GM12878 (cell line): ENCODE measurements at regions not wholly inside any gene's neighbourhood (a gene's known extent, or its start where the extent isn't known, plus 50 kb on each side); places are given as distances from the start of the nearest gene placed in this dataset.

Experiments used
- ATAC-seq: fragments of 200-7000 bp; cut with Tn5 transposase; 3 replicates; pipeline ENCODE4 v1.9.1; 2020; ENCODE audit warnings: mild to moderate bottlenecking, moderate library complexity
- BruUV-seq: library from RNA; stranded (reverse); fragments of 400-500 nt; replicated peaks from 2 replicates; lab custom pipeline; 2021; lab: Mats Ljungman, UMichigan
- CTCF ChIA-PET: fragments of 300-600 bp; sonication (Branson Sonifier 250); formaldehyde crosslinking; extraction: SDS; loops from one replicate; lab custom pipeline; 2021; ENCODE audit warnings: inconsistent platforms; lab: Yijun Ruan, JAX
- POLR2A ChIA-PET: fragments of 350-600 bp; formaldehyde crosslinking; extraction: SDS; loops from one replicate; lab custom pipeline; 2021; ENCODE audit warnings: inconsistent platforms; lab: Charles Lee
- RAD21 ChIA-PET: fragments of 300-600 bp; sonication (Branson Sonifier 250); formaldehyde crosslinking; loops from one replicate; lab custom pipeline; 2023; ENCODE audit warnings: antibody characterized with exemption; ENCODE audit not compliant: unreplicated experiment; lab: Charles Lee
- SMC1A ChIA-PET: fragments of 300-600 bp; sonication (Branson Sonifier 250); formaldehyde crosslinking; loops from one replicate; lab custom pipeline; 2023; ENCODE audit not compliant: unreplicated experiment, uncharacterized antibody; lab: Charles Lee
- DNase-seq: peaks from one replicate; pipeline ENCODE4 v3.0.0-alpha.2; 2011; ENCODE audit warnings: low read depth, low spot score
- FAIRE-seq: peaks from 3 replicates; lab custom pipeline; 2011; peaks lifted over from hg19 to GRCh38; lab: Jason Lieb, UNC
- H2AFZ ChIP-seq: 2 replicates; pipeline ENCODE4 v1.6.0; 2011; ENCODE audit warnings: low read depth, low read length, control low read depth; ENCODE audit not compliant: control insufficient read depth
- H3K27ac ChIP-seq: 2 replicates; pipeline ENCODE4 v1.5.1; 2011; ENCODE audit warnings: control low read depth; ENCODE audit not compliant: control insufficient read depth, insufficient read depth
- H3K27me3 ChIP-seq, 2 experiments: replicated peaks in 1 of 2; 2 replicates each; pipeline versions ENCODE4 v1.6.0 to v1.6.1; 2011; ENCODE audit warnings: low read length in 1 of 2; ENCODE audit not compliant: control insufficient read depth in 2 of 2, insufficient read depth in 2 of 2
- H3K36me3 ChIP-seq, 2 experiments: 2 replicates each; pipeline ENCODE4 v1.5.1; 2011; ENCODE audit warnings: low read length in 1 of 2; ENCODE audit not compliant: control insufficient read depth in 2 of 2, insufficient read depth in 2 of 2
- H3K4me1 ChIP-seq: 2 replicates; pipeline ENCODE4 v1.6.1; 2011; ENCODE audit warnings: mild to moderate bottlenecking, low read length, moderate library complexity, mixed read lengths; ENCODE audit not compliant: control insufficient read depth, insufficient read depth
- H3K4me2 ChIP-seq: 2 replicates; pipeline ENCODE4 v1.6.0; 2011; ENCODE audit warnings: control low read depth; ENCODE audit not compliant: control insufficient read depth, insufficient read depth
- H3K4me3 ChIP-seq: fragments of 200-600 bp; sonication (generic); 2 replicates; pipeline ENCODE4 v1.5.1; 2016
- H3K79me2 ChIP-seq: 2 replicates; pipeline ENCODE4 v1.6.0; 2011; ENCODE audit warnings: low read length; ENCODE audit not compliant: control insufficient read depth, insufficient read depth
- H3K9ac ChIP-seq: 2 replicates; pipeline ENCODE4 v1.8.0; 2011; ENCODE audit warnings: low read length, control low read depth, mixed read lengths; ENCODE audit not compliant: control insufficient read depth, insufficient read depth
- H3K9me3 ChIP-seq: replicated peaks from 3 replicates; pipeline ENCODE4 v1.5.1; 2011; ENCODE audit warnings: mild to moderate bottlenecking, low read length; ENCODE audit not compliant: control insufficient read depth, insufficient read depth
- H4K20me1 ChIP-seq: 2 replicates; pipeline ENCODE4 v1.6.0; 2011; ENCODE audit not compliant: control insufficient read depth, insufficient read depth
- BACH1 ChIP-seq: fragments of 450-650 bp; IDR thresholded peaks from 2 replicates; pipeline ENCODE4 v1.6.1; 2017; ENCODE audit warnings: mild to moderate bottlenecking, borderline replicate concordance
- CEBPB ChIP-seq, 2 experiments: fragments of 150-350 bp in 1 of 2; IDR thresholded peaks; 2 replicates each; pipeline ENCODE4 v1.6.1; 2012 to 2014; ENCODE audit warnings: low read depth in 2 of 2, low read length in 2 of 2, borderline replicate concordance in 1 of 2, inconsistent platforms in 1 of 2
- ESRRA ChIP-seq: IDR thresholded peaks from 2 replicates; pipeline ENCODE4 v1.6.1; 2012; ENCODE audit warnings: mild to moderate bottlenecking, low read length, improper control_type of control experiment
- GABPA ChIP-seq: IDR thresholded peaks from 2 replicates; pipeline ENCODE4 v1.6.1; 2014; ENCODE audit warnings: antibody characterized with exemption, low read depth, mild to moderate bottlenecking, inconsistent platforms
- HDAC6 ChIP-seq: fragments of 200-600 bp; sonication (generic); IDR thresholded peaks from one replicate; pipeline ENCODE4 v1.8.0; 2017; ENCODE audit warnings: antibody characterized with exemption; ENCODE audit not compliant: unreplicated experiment
- JUND ChIP-seq: IDR thresholded peaks from 2 replicates; pipeline ENCODE4 v1.6.1; 2012; ENCODE audit warnings: low read depth, mild to moderate bottlenecking, low read length, improper control_type of control experiment, moderate library complexity
- MYB ChIP-seq: fragments of 150-350 bp; IDR thresholded peaks from 2 replicates; pipeline ENCODE4 v1.6.1; 2014; ENCODE audit warnings: mild to moderate bottlenecking, low read depth, low read length, borderline replicate concordance
- NR2F1 ChIP-seq: fragments of 450-650 bp; conservative IDR thresholded peaks from 2 replicates; pipeline ENCODE4 v1.6.1; 2017; ENCODE audit warnings: mild to moderate bottlenecking
- POLR2AphosphoS5 ChIP-seq: IDR thresholded peaks from 2 replicates; pipeline ENCODE4 v1.6.1; 2011; ENCODE audit warnings: mild to moderate bottlenecking, low read length, inconsistent platforms
- SMAD5 ChIP-seq: IDR thresholded peaks from 2 replicates; pipeline ENCODE4 v1.6.1; 2016; ENCODE audit warnings: antibody characterized with exemption, low read depth
- WRNIP1 ChIP-seq: IDR thresholded peaks from 2 replicates; pipeline ENCODE4 v1.6.1; 2011; ENCODE audit warnings: low read depth, low read length, improper control_type of control experiment, borderline replicate concordance
- YBX1 ChIP-seq: fragments of 450-650 bp; IDR thresholded peaks from 2 replicates; pipeline ENCODE4 v1.6.1; 2016; ENCODE audit warnings: antibody characterized with exemption
- ZNF24 ChIP-seq: fragments of 450-650 bp; IDR thresholded peaks from 2 replicates; pipeline ENCODE4 v1.6.1; 2017; ENCODE audit warnings: antibody characterized with exemption, mild to moderate bottlenecking
- ZNF384 ChIP-seq: IDR thresholded peaks from 2 replicates; pipeline ENCODE4 v1.6.1; 2012; ENCODE audit warnings: low read depth, mild to moderate bottlenecking, low read length, improper control_type of control experiment, borderline replicate concordance
- WGBS: methylation state at CpG from one replicate; pipeline ENCODE4 v1.1.6; 2016; ENCODE audit warnings: low lambda C conversion rate; ENCODE audit not compliant: insufficient replicate concordance, insufficient coverage; ENCODE audit errors: missing lambda C conversion rate; 5-methylcytosine and 5-hydroxymethylcytosine counted together
- in situ Hi-C: fragments of 300-500 bp; cut with MboI; formaldehyde crosslinking; loops from 9 replicates; pipeline ENCODE4 v1.14.3; 2018; ENCODE audit warnings: mixed read lengths
- intact Hi-C: fragments of 100-400 bp; cut with micrococcal nuclease; formaldehyde crosslinking; loops from one replicate; pipeline ENCODE4 v1.14.2; 2022; ENCODE audit not compliant: unreplicated experiment
- TF ChIP-seq, protein P1 (sequence below): IDR thresholded peaks from 2 replicates; pipeline ENCODE4 v1.6.1; 2012; ENCODE audit warnings: low read depth, low read length, improper control_type of control experiment
- TF ChIP-seq, protein P2 (sequence below): fragments of 450-650 bp; IDR thresholded peaks from 2 replicates; pipeline ENCODE4 v1.6.1; 2017; ENCODE audit warnings: borderline replicate concordance

DNA sequence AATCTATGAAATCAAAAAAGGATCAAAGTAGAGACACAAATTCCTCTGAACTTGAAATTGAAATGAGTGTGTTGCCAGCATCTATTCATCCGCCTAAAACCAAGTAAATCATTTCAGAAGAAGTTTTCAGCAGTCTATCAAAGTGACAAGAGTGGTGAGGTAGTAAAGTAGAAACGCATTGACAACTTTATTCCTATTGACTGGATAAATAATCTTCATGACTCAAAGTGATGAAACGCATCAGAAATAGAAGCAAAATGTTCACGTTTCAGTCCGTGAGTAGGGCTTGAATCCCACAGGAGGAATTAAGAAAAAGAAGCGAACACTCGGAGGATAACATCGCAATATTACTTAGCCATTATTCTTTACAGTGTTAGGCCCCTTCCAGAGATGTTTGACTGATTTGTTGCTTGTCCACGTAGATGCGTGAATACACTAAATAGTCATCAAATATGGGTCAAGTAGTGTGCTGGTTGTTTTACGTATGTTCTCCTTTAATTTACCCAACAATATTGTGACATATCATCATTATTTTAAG lies 314.4 kb downstream of the PLK2 start (continued):
- no peak for TF ChIP-seq POLR2AphosphoS5
- TF ChIP-seq YBX1, result no peak
- TF ChIP-seq, all 136 proteins: peak for 0

DNA sequence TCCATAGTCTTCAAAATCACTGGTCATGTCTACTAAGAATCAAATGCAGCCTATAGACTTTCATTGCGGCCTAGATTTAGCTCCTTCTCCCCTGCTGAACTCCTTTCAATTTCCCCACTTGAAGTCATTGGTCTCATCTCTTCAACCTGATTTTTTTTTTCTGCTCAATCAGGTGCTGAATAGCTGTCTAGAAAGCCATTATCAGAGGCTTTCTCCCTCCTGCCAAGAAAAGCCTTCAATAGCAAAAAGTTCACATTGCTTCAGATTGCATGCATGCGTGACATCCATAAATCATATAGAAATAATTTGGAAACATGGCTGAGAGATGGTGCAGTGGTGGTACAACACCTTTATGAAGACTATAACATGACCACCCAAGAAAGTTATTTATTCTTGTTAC lies 316.2 kb downstream of the PLK2 start:
- no TSS peak for BruUV-seq
- H3K27ac ChIP-seq, result no peak overlapping the region
- no peak for DNase-seq
- FAIRE-seq, result no peak
- no peaks in the 10 kb centered on the region for H3K36me3 ChIP-seq
- WGBS, result 54% methylated on average over 2 of the region's 2 CpGs
- ChIA-PET POLR2A (no interaction called here), RAD21 (no interaction called here), CTCF (no interaction called here), SMC1A (interaction anchor here (1.6 kb wide), 1 partner anchor 12 kb away, joined by 4 read pairs; no protein-coding TSS in a partner anchor)
- no peaks in the 10 kb centered on the region for H4K20me1 ChIP-seq
- H3K9me3 ChIP-seq, result no peaks in the 10 kb centered on the region
- in situ Hi-C loops, result no loop called here
- H3K4me2 ChIP-seq, result no peak overlapping the region
- TF ChIP-seq SMAD5 (no peak), WRNIP1 (no peak), JUND (no peak)
- H3K4me1 ChIP-seq, result no peaks in the 10 kb centered on the region
- H3K27me3 ChIP-seq, result no peaks in the 10 kb centered on the region
- intact Hi-C loops, result no loop called here
- no peak overlapping the region for H2AFZ ChIP-seq
- no peaks in the 10 kb centered on the region for H3K79me2 ChIP-seq
- H3K9ac ChIP-seq, result no peak overlapping the region
- no peak overlapping the region for H3K4me3 ChIP-seq
- no peak for ATAC-seq

DNA sequence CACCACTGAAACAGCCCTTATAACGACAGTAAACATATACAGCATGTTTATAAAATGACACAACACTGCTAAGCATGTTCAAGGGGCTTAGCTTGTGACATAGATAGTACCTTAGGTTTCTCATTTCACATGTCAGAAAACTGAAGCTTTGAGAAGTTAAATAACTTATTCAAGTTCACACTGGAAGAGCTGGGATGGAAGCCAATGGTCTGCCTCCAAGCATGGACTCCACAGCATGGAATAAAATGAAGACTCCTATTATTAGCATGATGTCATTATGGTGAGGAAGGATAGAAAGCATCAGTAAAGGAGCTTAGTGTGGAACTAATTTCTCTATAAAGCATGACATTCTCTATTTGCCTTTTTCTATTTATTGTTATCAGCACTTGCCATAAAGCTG lies 316.7 kb downstream of the PLK2 start:
- ChIA-PET RAD21 (no interaction called here), SMC1A (interaction anchor here (1.6 kb wide), 1 partner anchor 13 kb away, joined by 4 read pairs; no protein-coding TSS in a partner anchor), POLR2A (no interaction called here), CTCF (no interaction called here)
- ATAC-seq (no peak), FAIRE-seq (no peak), DNase-seq (no peak)
- in situ Hi-C loops (no loop called here), intact Hi-C loops (no loop called here)
- Histone ChIP-seq H2AFZ (no peak overlapping the region), H3K36me3 (no peaks in the 10 kb centered on the region), H3K9me3 (no peaks in the 10 kb centered on the region), H3K27me3 (no peaks in the 10 kb centered on the region), H3K4me3 (no peak overlapping the region), H4K20me1 (no peaks in the 10 kb centered on the region), H3K4me2 (no peak overlapping the region), H3K27ac (no peak overlapping the region), H3K9ac (no peak overlapping the region), H3K79me2 (no peaks in the 10 kb centered on the region), H3K4me1 (no peaks in the 10 kb centered on the region)
- no TSS peak for BruUV-seq
- WGBS, result 5% methylated on average over 1 of the region's 1 CpG
- no peak for TF ChIP-seq CEBPB (IDR thresholded peaks at IDR 0.05; ENCODE audit: borderline replicate concordance in 1 of 2, low read depth in 2 of 2, low read length in 2 of 2)
- no peak for TF ChIP-seq BACH1
- TF ChIP-seq ESRRA, result no peak
- no peak for TF ChIP-seq GABPA
- no peak for TF ChIP-seq ZNF384
- TF ChIP-seq, protein P1, sequence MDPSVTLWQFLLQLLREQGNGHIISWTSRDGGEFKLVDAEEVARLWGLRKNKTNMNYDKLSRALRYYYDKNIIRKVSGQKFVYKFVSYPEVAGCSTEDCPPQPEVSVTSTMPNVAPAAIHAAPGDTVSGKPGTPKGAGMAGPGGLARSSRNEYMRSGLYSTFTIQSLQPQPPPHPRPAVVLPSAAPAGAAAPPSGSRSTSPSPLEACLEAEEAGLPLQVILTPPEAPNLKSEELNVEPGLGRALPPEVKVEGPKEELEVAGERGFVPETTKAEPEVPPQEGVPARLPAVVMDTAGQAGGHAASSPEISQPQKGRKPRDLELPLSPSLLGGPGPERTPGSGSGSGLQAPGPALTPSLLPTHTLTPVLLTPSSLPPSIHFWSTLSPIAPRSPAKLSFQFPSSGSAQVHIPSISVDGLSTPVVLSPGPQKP, result no peak
- TF ChIP-seq, protein P2, sequence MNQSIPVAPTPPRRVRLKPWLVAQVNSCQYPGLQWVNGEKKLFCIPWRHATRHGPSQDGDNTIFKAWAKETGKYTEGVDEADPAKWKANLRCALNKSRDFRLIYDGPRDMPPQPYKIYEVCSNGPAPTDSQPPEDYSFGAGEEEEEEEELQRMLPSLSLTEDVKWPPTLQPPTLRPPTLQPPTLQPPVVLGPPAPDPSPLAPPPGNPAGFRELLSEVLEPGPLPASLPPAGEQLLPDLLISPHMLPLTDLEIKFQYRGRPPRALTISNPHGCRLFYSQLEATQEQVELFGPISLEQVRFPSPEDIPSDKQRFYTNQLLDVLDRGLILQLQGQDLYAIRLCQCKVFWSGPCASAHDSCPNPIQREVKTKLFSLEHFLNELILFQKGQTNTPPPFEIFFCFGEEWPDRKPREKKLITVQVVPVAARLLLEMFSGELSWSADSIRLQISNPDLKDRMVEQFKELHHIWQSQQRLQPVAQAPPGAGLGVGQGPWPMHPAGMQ, result no peak
- no peak for TF ChIP-seq NR2F1
- TF ChIP-seq HDAC6, result no peak
- no peak for TF ChIP-seq MYB
- no peak for TF ChIP-seq ZNF24
